K562 (cell line): ENCODE measurements at regions not wholly inside any gene's neighbourhood (a gene's known extent, or its start where the extent isn't known, plus 50 kb on each side); places are given as distances from the start of the nearest gene placed in this dataset.

Experiments used
- ATAC-seq: fragments of 200-7000 bp; cut with Tn5 transposase; 3 replicates; pipeline ENCODE4 v1.9.1; 2020; ENCODE audit warnings: moderate library complexity
- BruUV-seq: library from RNA; stranded (reverse); fragments of 400-500 nt; replicated peaks from 2 replicates; lab custom pipeline; 2021; lab: Mats Ljungman, UMichigan
- CTCF ChIA-PET: fragments of 300-600 bp; formaldehyde crosslinking; extraction: SDS; loops from one replicate; lab custom pipeline; 2021; ENCODE audit warnings: low intra/inter-chr PET ratio; lab: Yijun Ruan, JAX
- POLR2A ChIA-PET: fragments of 300-600, 350-650 bp; sonication (Branson Sonifier 250); formaldehyde crosslinking; extraction: SDS; loops from one replicate; lab custom pipeline; 2021; ENCODE audit warnings: antibody characterized with exemption, inconsistent platforms; lab: Yijun Ruan, JAX
- DNase-seq, 4 experiments: peaks; one replicate each; pipeline versions ENCODE4 v3.0.0 to v3.0.0-alpha.2; 2011 to 2018; ENCODE audit warnings: low spot score in 3 of 4, mixed read lengths in 3 of 4; ENCODE audit errors: extremely low read depth in 1 of 4
- FAIRE-seq: peaks from 2 replicates; lab custom pipeline; 2011; peaks lifted over from hg19 to GRCh38; lab: Jason Lieb, UNC
- H2AFZ ChIP-seq: 2 replicates; pipeline ENCODE4 v1.6.0; 2011; ENCODE audit warnings: low read depth, low read length, control low read depth, inconsistent platforms
- H3K27ac ChIP-seq: fragments of 200-600 bp; 3 replicates; pipeline ENCODE4 v1.8.0; 2011; ENCODE audit warnings: low read depth, mild to moderate bottlenecking, control low read depth, inconsistent platforms, low read length, moderate library complexity, mixed read lengths; ENCODE audit errors: extremely low read depth
- H3K27me3 ChIP-seq, 2 experiments: fragments of 300-600 bp in 1 of 2; 2 replicates in 1 of 2; 3 replicates in 1 of 2; pipeline versions ENCODE4 v1.6.0 to v1.8.0; 2011; ENCODE audit warnings: inconsistent platforms in 2 of 2, low read length in 2 of 2, mild to moderate bottlenecking in 1 of 2, mixed read lengths in 1 of 2, moderate library complexity in 1 of 2; ENCODE audit not compliant: control insufficient read depth in 2 of 2, insufficient read depth in 2 of 2
- H3K36me3 ChIP-seq: fragments of 300-600 bp; 3 replicates; pipeline ENCODE4 v1.8.0; 2011; ENCODE audit warnings: mild to moderate bottlenecking, low read length, inconsistent platforms; ENCODE audit not compliant: control insufficient read depth, insufficient read depth
- H3K4me1 ChIP-seq, 2 experiments: fragments of 200-600 bp in 1 of 2; replicated peaks in 1 of 2; 2 replicates in 1 of 2; 3 replicates in 1 of 2; pipeline versions ENCODE4 v1.5.1 to v1.8.0; 2011; ENCODE audit warnings: inconsistent platforms in 2 of 2, low read length in 2 of 2, mild to moderate bottlenecking in 1 of 2, mixed read lengths in 1 of 2, moderate library complexity in 1 of 2; ENCODE audit not compliant: control insufficient read depth in 2 of 2, insufficient read depth in 2 of 2
- H3K4me2 ChIP-seq: 2 replicates; pipeline ENCODE4 v1.6.1; 2011; ENCODE audit warnings: low read length, control low read depth, inconsistent platforms, mixed read lengths; ENCODE audit not compliant: insufficient read depth
- H3K4me3 ChIP-seq: fragments of 200-600 bp; sonication (generic), shearing (Covaris generic); 2 replicates; pipeline ENCODE4 v1.5.1; 2016; ENCODE audit warnings: control low read depth, inconsistent platforms
- H3K79me2 ChIP-seq: fragments of 200-600 bp; 3 replicates; pipeline ENCODE4 v1.8.0; 2011; ENCODE audit warnings: low read length, inconsistent platforms; ENCODE audit not compliant: control insufficient read depth, insufficient read depth
- H3K9ac ChIP-seq, 2 experiments: 2 replicates each; pipeline versions ENCODE4 v1.6.0 to v1.6.1; 2011; ENCODE audit warnings: low read depth in 2 of 2, low read length in 2 of 2, control low read depth in 1 of 2, inconsistent platforms in 1 of 2, mild to moderate bottlenecking in 1 of 2, mixed read lengths in 1 of 2; ENCODE audit not compliant: insufficient read depth in 1 of 2
- H3K9me1 ChIP-seq: one replicate; pipeline ENCODE4 v1.6.0; 2011; ENCODE audit warnings: inconsistent platforms, mild to moderate bottlenecking, low read length, moderate library complexity; ENCODE audit not compliant: control insufficient read depth, insufficient read depth
- H3K9me3 ChIP-seq: replicated peaks from 2 replicates; pipeline ENCODE4 v1.5.1; 2011; ENCODE audit warnings: low read depth, low read length, inconsistent platforms; ENCODE audit not compliant: control insufficient read depth, insufficient read depth
- H4K20me1 ChIP-seq: replicated peaks from 2 replicates; pipeline ENCODE4 v1.6.1; 2011; ENCODE audit warnings: low read length, inconsistent platforms, mixed read lengths; ENCODE audit not compliant: control insufficient read depth, insufficient read depth
- FOS ChIP-seq: IDR thresholded peaks from 3 replicates; pipeline ENCODE4 v1.6.1; 2011; ENCODE audit not compliant: insufficient read length; ENCODE audit errors: extremely low read depth
- MYNN ChIP-seq, 2 experiments: sonication (generic); formaldehyde crosslinking in 1 of 2; IDR thresholded peaks; 2 replicates each; pipeline versions ENCODE4 v1.5.0 to v1.6.1; 2016 to 2020; ENCODE audit warnings: antibody characterized with exemption in 1 of 2, missing genetic modification reagents in 1 of 2
- PHF20 ChIP-seq: fragments of 450-650 bp; IDR thresholded peaks from 2 replicates; pipeline ENCODE4 v1.6.1; 2018; ENCODE audit not compliant: partially characterized antibody
- SIN3A ChIP-seq, 2 experiments: fragments of 150-350 bp in 1 of 2; IDR thresholded peaks; 2 replicates each; pipeline ENCODE4 v1.6.1; 2011 to 2016; ENCODE audit warnings: borderline replicate concordance in 2 of 2, low read depth in 2 of 2, low read length in 2 of 2, mild to moderate bottlenecking in 2 of 2, moderate library complexity in 2 of 2; ENCODE audit not compliant: control insufficient read depth in 1 of 2
- SRSF3 ChIP-seq: fragments of 200-400 bp; formaldehyde crosslinking; IDR thresholded peaks from 2 replicates; pipeline ENCODE4 v1.6.1; 2016; ENCODE audit warnings: mild to moderate bottlenecking, low read length, moderate library complexity; ENCODE audit not compliant: insufficient read depth
- ZNF354B ChIP-seq: fragments of 250-450 bp; sonication (Bioruptor Pico); IDR thresholded peaks from 2 replicates; pipeline ENCODE4 v1.4.0; 2020
- ZNF408 ChIP-seq: fragments of 250-450 bp; sonication (Bioruptor Pico); IDR thresholded peaks from 2 replicates; pipeline ENCODE4 v1.4.0; 2020; ENCODE audit warnings: low read depth, mild to moderate bottlenecking, moderate library complexity
- WGBS: fragments of 100-300 bp; shearing (Covaris generic); methylation state at CpG from one replicate; pipeline ENCODE4 v1.1.6; 2016; ENCODE audit warnings: low coverage, mixed read lengths; ENCODE audit not compliant: insufficient coverage; ENCODE audit errors: missing lambda C conversion rate; 5-methylcytosine and 5-hydroxymethylcytosine counted together
- in situ Hi-C: fragments of 300-500 bp; cut with MboI; formaldehyde crosslinking; loops from 4 replicates; pipeline ENCODE4 v1.15.0; 2018; ENCODE audit warnings: inconsistent platforms, mixed read lengths
- intact Hi-C: fragments of 100-400 bp; cut with micrococcal nuclease; formaldehyde crosslinking; loops from 2 replicates; pipeline ENCODE4 v1.14.2; 2022
- TF ChIP-seq, protein P1 (sequence below): sonication (generic); formaldehyde crosslinking; IDR thresholded peaks from 2 replicates; pipeline ENCODE4 v1.8.1; 2022; ENCODE audit warnings: missing genetic modification reagents

DNA sequence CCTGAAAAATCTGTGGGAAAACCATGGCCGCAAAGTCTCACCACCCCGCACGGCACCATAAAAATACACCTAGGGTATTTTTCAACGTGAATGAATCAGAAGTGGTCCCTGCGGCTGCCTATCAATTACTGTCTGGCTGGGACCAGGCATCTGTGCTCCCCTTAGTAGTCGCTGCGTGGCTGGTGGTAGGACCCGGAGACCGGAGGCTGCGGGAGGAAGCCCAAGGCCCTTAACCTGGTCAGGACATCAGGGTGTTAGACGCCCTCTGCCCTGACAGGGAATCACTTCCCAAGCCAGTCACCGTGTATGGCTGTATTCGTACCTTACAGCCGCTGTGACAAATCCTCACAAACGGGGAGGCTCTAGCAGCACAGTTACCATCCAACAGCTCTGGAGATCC, 141.5 kb upstream of the PPP2R2D start:
- intact Hi-C loops = no loop called here
- Histone ChIP-seq H3K9ac (no peak overlapping the region), H2AFZ (no peak overlapping the region), H3K79me2 (no peaks in the 10 kb centered on the region), H4K20me1 (no peaks in the 10 kb centered on the region), H3K36me3 (no peaks in the 10 kb centered on the region), H3K9me1 (no peaks in the 10 kb centered on the region), H3K27ac (no peak overlapping the region), H3K9me3 (no peaks in the 10 kb centered on the region), H3K27me3 (peaks cover 0 to 43% of the 10 kb centered on the region in 2 experiments; a peak in 3 of 5 replicates), H3K4me3 (no peak overlapping the region), H3K4me2 (no peak overlapping the region), H3K4me1 (no peaks in the 10 kb centered on the region)
- in situ Hi-C loops = no loop called here
- no peak for FAIRE-seq
- WGBS = 0% methylated on average over 13 of the region's 15 CpGs
- ATAC-seq = no peak
- TF ChIP-seq SRSF3 (no peak), MYNN (IDR thresholded peaks at IDR 0.05) (no peak), MYNN (CRISPR knock-in tag; IDR thresholded peaks at IDR 0.05) (no peak), ZNF408 (CRISPR knock-in tag) (no peak), ZNF354B (CRISPR knock-in tag) (no peak), FOS (no peak), SIN3A (IDR thresholded peaks at IDR 0.05; ENCODE audit: borderline replicate concordance in 2 of 2, control insufficient read depth in 1 of 2, low read depth in 2 of 2, low read length in 2 of 2) (no peak), PHF20 (no peak)
- TF ChIP-seq, protein P1, sequence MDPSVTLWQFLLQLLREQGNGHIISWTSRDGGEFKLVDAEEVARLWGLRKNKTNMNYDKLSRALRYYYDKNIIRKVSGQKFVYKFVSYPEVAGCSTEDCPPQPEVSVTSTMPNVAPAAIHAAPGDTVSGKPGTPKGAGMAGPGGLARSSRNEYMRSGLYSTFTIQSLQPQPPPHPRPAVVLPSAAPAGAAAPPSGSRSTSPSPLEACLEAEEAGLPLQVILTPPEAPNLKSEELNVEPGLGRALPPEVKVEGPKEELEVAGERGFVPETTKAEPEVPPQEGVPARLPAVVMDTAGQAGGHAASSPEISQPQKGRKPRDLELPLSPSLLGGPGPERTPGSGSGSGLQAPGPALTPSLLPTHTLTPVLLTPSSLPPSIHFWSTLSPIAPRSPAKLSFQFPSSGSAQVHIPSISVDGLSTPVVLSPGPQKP (CRISPR knock-in tag) = no peak
- ChIA-PET CTCF (no interaction called here), POLR2A (no interaction called here)
- no TSS peak for BruUV-seq
- no peak for DNase-seq
